ENCODE measurements at regions not wholly inside any gene's neighbourhood (a gene's known extent, or its start where the extent isn't known, plus 50 kb on each side); places are given as distances from the start of the nearest gene placed in this dataset.
"Not testable (repeated sequence)": the region's sequence is repeated elsewhere in the genome, so short reads cannot be mapped to it uniquely, and the experiment has no call there.

GRCh38 chr4:18159117-18159912 lies 137.8 kb upstream of the LCORL start:
- DNase-seq (ENCODE audit: low read depth) = not testable (repeated sequence)

DNA sequence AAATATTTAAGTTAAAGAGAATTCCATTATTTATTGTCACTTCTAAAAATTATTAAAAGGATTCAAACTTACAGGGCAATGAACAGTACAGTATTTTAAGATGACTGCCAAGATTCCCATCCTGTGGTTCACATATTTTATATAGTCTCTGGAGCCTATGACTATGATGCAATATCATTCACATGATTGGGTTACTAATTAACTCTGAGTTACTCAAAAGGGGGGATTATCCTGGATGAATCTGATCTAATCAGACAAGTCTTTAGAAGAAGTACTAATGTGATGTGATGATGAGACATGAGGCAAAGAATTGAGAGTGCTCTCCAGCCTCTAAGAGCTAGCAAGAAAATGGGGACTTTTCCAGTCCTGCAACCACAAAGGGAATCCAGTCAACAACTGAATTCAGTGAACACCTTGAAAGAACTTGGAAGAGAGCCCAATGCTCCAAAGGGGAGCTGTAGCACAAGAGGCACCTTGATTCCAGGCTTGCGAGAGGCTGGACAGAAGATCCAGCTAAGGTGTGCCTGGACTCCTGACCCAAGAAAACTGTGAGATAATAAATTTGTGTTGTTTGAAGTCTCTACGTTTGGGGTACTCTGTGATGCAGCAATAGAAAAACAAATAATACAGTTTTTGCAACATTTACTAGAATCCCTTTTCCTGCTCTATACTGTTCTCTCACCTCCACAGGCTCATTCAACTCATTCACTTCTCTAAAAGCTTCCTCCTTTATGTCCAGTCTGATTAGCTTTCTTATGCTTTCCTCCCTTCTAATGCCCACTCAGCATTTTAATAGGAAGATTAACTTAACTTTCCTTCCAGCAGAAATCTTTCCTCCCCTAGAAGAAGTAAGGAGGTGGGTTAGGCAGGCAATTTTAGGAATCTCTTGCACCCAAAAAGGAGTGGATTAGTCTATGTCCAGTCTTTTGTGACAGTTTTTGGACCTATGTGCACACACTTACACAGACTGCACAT lies 133.8 kb upstream of the LCORL start:
- DNase-seq (ENCODE audit: low read depth) = no peak

DNA sequence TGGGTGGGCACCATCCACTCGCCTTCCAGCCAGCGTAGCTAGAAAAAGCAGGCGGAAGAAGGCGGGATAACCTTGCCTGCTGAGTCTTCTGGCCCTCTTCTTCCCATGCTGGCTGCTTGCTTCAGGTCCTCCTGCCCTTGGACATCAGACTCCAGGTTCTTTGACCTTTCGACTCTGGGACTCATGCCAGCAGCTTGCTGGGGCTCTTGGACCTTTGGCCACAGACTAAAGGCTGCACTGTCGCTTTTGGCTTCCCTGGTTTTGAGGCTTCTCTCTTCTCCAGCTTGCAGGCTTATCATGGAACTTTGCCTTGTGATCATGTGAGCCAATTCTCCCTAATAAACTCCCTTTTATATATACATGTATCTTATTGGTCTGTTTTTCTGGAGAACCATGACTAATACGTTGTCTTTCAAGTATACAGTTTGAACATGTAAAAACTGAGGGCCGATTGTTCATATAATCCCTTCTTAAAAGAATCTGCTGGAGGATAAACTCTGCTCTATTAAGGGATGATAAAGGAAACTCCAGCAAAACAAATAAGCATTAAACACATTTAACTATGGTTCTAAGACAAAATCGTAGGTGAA lies 116.6 kb upstream of the LCORL start:
- DNase-seq (ENCODE audit: low read depth) = no peak

GRCh38 chr4:18134111-18134510 lies 112.6 kb upstream of the LCORL start:
- no peak for DNase-seq (ENCODE audit: low read depth)

- DNase-seq (ENCODE audit: low read depth) = no peak
These were observed 108.7 kb upstream of the LCORL start for GRCh38 chr4:18130256-18130655.

- DNase-seq (ENCODE audit: low read depth) = no peak
These were observed 106.7 kb upstream of the LCORL start for GRCh38 chr4:18128241-18128640.

GRCh38 chr4:18127030-18127429 lies 105.5 kb upstream of the LCORL start:
- DNase-seq (ENCODE audit: low read depth) = no peak

DNA sequence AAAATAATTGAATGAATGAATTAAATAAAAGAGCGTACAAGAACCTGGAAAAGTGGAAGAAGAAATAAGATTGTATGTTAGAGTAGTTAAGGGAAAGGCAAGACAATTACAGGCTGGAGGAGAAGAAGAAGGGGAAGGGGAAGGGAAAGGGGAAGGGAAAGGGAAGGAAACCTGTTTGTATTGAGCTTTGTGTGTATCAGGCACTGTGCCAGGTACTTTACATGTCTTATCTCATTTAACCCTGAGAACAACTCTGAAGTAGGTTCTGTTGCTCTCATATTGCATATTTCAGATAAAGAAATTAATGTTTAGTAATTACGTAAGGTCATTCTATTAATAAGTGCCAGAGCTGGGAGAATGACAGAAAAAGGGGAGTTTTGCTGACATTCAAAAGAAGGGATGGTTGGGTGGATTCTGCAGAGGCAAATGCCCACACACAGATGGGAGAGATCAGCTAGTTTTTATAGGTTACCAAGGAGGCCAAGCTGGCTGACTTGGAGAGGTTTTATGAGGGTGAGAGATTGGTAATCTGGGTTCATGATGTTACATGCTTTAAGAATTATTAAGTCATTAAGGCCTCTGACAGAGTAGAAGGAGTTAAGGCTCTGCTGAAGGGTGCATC lies 92.3 kb upstream of the LCORL start:
- DNase-seq (ENCODE audit: low read depth) = no peak

- no peak for DNase-seq (ENCODE audit: low read depth)
These were observed 89.5 kb upstream of the LCORL start for GRCh38 chr4:18111081-18111480.

- no peak for DNase-seq (ENCODE audit: low read depth)
These were observed 88.5 kb upstream of the LCORL start for GRCh38 chr4:18110099-18110498.

- no peak for DNase-seq (ENCODE audit: low read depth)
These were observed 88.1 kb upstream of the LCORL start for GRCh38 chr4:18109676-18110075.

GRCh38 chr4:18107848-18108528 lies 86.4 kb upstream of the LCORL start:
- not testable (repeated sequence) for DNase-seq (ENCODE audit: low read depth)

GRCh38 chr4:18106620-18107019 lies 85.1 kb upstream of the LCORL start:
- no peak for DNase-seq (ENCODE audit: low read depth)

- no peak for DNase-seq (ENCODE audit: low read depth)
These were observed 83.8 kb upstream of the LCORL start for GRCh38 chr4:18105030-18106011.

DNA sequence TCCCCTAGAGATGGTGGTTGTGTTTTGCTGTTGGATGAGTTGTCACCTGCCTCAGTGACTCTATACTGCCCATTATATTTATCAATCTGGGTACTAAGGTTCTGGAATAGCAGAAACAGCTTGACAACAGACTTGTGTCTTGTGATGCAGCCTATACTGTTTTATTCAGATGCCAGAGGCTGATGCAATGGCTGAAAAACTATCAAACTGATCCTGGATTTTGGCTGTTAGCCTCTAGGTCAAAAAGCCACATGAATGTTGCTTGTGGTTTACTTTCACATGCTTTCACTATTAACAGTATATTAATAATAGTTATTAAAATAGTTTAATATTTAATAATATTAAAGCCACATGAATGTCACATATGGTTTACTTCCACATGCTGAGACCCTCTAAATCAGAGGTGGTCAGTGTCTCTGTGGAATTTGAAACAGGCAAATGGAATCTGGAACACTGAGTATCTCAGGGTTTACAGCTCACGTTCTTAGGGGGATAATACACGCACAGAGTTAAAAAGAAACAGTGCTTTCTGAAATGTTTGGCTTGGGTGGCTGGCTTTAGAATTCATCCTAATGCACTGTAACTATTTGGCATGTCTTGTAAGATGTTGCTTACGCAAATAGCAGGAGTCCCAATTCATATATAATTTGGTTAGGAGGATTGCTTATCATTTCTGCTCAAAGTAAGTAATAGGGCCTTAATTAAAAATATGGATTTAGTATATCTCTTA lies 82.5 kb upstream of the LCORL start:
- DNase-seq (ENCODE audit: low read depth) = no peak

- DNase-seq (ENCODE audit: low read depth) = no peak
These were observed 79.1 kb upstream of the LCORL start for GRCh38 chr4:18100657-18101056.

DNA sequence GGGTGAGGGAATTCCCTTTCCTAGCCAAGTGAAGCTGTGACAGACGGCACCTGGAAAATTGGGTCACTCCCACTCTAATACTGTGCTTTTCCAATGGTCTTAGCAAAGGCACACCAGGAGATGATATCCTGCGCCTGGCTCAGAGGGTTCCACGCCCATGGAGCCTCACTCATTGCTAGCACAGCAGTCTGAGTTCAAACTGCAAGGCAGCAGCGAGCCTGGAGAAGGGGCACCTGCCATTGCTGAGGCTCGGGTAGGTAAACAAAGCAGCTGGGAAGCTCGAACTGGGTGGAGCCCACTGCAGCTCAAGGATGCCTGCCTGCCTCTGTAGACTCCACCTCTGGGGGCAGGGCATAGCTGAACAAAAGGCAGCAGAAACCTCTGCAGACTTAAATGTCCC lies 68.9 kb upstream of the LCORL start:
- not testable (repeated sequence) for DNase-seq (ENCODE audit: low read depth)

DNA sequence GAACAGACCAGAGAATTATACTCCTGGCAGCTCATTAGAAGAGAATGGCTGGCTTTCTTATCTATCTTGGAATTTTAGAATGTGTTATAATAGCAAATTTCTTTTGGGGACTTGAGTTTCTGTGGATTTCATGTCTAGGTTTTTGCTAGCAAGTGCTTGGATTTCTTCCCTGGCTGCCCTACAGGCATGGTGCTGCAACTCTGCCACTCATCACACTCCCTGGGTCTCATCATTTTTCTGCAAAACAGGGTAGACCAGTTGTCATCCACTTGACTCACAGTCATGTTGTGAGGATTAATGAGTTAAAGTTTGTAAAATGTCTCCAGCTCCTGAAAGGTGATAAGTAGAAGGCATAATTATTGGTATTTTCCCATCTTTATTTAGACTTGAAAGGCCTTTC lies 60.7 kb upstream of the LCORL start:
- DNase-seq (ENCODE audit: low read depth) = no peak

DNA sequence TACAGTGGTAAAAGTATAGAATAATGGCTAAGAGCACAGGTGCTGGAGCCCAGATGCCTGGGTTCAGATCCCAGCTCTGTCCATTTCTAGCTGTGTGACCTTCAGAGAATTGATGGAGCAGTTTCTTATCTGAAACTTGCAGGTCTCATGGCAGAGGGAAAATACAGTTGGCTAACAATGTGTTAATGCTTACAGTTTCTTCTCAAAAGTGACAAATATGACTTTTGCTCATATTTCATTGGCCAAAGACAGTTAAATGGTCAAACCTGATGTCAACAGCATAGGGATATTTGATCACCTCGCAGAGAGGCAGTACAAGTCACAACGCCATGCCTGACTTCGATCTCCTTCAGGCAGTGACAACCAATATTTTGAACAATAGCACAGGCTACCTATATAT lies 60.2 kb upstream of the LCORL start:
- DNase-seq (ENCODE audit: low read depth) = no peak

DNA sequence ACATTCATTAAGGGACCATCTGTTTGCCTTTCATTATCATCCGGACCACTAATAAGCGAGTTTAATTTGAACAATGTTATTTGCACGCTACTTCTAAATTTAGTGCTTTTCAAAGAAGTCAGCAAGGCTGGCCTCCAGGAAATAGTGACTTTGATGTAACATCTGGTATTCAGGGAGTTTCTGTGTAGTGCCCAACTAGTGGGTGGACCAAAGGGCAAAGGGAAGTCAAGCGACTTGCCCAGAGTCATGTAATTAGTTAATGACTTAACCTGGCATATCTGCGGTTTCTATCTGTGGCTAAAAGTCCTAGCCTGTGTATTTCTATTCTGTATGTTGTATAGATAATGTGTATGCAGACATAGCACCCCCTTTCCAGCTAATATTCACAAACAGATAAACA lies 56.3 kb upstream of the LCORL start:
- DNase-seq (ENCODE audit: low read depth) = no peak

Data from iris pigment epithelial cell (primary cell).